Eye (tissue), 1 donor: ENCODE measurements at regions not wholly inside any gene's neighbourhood (a gene's known extent, or its start where the extent isn't known, plus 50 kb on each side); places are given as distances from the start of the nearest gene placed in this dataset.
"Not testable (repeated sequence)": the region's sequence is repeated elsewhere in the genome, so short reads cannot be mapped to it uniquely, and the experiment has no call there.

Experiments
- DNase-seq: peaks from one replicate; pipeline ENCODE4 v3.0.0-alpha.2; 2015

DNA sequence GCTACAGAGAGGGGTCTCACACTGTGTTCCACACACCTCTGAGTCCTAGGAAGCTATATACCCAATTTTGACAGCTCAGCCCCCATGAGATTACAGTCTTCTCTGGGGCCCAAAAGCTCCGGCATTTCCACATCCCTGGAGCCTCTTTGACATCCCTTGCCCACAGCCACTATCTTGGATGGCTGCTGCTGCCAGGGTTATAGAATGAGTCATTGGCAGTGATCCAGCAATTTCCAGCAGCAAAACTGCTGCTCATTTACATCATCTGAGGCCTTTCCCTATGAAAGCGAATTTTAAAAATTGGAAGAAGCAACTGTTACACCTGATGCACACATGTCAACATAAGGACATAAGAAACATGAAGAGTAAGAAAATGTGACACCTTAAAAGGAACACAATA is 590.7 kb downstream of the MEI4 start:
- no peak for DNase-seq

DNA sequence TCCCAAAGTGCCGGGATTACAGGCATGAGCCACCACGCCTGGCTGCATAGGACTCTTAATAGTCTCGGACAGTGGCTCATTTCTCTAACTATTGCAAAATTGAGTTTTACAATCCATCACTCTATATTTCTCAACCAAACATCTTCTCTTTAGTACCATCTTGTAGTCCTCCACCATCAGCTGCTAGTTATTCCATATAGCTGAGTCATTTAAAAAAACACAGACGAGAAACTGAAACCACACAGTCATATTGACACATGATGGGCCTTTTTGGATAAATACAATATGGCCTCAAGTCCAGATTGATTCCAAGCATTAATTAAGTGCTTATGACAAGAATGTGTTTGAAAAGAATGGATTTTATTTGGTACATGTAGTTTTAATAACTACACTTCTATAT is 599.1 kb downstream of the MEI4 start:
- no peak for DNase-seq

DNA sequence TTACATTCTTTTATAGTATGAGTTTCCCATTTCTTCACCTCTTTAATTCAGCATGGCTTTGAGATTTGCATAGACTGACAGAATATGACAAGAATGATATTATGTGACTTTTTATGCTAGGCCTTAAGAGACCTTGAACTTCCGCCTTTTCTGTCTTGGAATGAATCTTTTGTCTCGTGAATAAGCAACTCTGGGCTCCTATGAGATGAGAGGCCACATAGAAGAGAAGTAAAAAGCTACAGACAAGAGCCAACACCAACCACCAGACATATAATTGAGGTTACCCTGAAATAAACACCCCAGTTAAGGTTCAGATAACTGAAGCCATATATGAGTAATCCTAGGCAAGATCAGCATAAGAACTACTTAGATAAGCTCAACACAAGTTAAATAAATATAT is 600.8 kb downstream of the MEI4 start:
- DNase-seq: no peak

DNA sequence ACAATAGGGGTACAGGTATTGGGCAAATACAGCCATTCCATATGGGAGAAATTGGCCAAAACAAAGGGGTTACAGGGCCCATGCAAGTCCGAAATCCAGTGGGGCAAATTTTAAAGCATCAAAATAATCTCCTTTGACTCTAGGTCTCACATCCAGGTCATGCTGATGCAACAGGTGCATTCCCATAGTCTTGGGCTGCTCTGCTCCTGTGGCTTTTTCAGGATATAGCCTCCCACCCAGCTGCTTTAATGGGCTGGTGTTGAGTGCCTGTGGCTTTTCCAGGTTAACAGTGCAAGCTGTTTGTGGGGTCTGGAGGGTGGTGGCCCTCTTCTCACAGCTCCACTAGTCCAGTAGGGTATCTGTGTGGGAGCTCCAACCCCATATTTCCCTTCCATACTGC is 607.1 kb downstream of the MEI4 start:
- DNase-seq: no peak

DNA sequence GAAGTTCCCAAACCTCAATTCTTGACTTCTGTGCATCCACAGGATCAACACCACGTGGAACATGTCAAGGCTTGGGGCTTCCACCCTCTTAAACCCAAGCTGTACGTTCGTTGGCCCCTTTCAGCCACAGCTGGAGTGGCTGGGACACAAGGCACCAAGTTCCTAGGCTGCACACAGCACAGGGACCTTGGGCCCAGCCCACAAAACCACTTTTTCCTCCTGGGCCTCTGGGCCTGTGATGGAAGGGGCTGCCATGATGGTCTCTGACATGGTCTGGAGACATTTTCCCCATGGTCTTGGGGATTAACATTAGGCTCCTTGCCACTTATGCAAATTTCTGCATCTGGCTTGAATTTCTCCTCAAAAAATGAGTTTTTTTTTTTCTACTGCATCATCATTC is 606.9 kb upstream of the IRAK1BP1 start:
- DNase-seq: not testable (repeated sequence)

DNA sequence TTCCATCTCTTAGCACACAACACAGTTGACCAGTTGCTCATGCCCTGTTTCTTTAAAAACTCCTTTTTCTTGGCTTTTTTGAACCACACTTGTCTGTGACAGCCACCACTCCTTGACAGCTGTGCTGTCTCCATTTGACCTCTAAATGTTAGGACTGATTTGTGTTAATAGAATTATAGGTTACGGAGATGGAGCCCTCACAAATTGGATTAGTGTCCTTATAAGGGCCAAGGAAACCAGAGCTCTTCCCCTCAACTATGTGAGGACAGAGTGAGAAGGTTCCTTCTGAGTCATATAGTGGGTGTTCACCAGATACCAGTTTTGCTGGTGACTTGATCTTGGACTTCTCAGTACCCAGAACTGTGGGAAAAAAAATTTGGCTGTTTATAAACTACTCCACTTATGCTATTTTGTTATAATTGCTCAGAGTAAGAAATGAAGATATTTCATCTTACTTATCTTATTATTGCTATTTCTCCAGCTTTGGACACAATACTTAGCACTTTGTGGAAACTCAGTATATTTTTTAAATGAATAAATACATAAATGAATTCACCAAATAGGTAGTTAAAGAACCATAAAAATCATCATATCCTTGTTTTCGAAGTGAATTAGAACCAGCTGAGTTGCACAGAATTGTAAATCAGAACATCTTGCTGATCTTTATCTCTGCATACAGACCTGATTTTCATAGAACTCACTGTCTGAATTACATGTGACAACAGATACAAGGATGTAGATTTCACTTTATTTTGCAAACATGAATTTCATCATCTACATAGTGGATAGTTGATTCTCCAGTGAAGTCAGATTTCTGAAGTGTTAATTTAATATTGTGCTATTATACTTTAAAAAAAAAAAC is 598.5 kb upstream of the IRAK1BP1 start:
- DNase-seq: no peak

DNA sequence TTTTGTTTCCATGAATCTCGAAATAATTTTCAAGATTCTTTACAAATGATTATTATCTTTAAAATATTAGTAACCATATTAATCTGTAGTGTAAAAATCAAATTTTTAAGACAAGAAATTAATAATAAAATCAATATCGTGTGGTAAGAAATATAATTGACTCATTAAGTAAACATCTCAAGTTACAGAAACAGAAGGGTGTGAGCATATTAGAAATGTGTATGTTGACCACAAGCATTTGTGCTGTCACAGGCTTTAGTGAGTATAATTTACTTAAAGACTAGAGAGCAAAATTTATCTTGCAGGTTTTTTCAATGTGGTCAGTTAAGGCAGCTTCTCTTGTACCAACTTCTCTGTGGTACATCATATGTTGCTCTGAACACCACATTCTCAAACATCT is 566.5 kb upstream of the IRAK1BP1 start:
- DNase-seq: no peak

DNA sequence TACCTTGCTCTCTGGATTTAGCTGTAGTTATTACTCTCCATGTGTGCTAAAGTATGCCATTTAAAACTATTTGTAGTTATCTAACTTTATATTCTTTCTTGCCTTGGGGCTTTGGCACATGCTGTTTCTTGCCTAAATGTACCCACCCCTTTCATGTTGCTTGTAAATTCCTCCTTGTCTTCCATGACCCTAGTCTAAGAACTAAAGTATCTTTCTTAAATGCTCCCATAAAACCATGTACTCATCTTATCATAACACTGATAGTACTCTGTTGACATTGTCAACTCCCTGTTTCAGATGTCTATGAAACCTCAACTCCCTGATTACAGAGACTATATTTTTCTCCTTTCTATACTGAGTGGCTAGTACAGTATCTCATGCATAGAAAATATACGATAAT is 564.9 kb upstream of the IRAK1BP1 start:
- no peak for DNase-seq

DNA sequence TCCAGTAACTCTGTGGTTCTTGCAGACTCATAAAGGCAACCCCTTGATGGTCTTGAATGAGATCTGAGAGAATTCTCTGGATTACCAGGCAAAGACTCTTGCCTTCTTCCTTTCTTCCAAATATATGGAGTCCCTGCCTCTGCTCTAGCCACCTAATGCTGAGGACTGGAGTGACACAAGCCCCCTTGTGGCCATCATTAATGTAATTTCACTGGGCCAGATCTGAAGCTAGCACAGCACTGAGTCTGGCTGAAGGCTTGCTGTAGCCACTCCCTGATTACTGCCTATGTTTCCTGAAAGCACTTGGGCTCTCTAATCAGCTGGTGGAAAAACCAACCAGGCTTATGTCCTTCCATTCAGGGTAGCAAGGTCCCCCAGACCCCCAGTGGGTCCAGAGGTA is 559.3 kb upstream of the IRAK1BP1 start:
- no peak for DNase-seq

DNA sequence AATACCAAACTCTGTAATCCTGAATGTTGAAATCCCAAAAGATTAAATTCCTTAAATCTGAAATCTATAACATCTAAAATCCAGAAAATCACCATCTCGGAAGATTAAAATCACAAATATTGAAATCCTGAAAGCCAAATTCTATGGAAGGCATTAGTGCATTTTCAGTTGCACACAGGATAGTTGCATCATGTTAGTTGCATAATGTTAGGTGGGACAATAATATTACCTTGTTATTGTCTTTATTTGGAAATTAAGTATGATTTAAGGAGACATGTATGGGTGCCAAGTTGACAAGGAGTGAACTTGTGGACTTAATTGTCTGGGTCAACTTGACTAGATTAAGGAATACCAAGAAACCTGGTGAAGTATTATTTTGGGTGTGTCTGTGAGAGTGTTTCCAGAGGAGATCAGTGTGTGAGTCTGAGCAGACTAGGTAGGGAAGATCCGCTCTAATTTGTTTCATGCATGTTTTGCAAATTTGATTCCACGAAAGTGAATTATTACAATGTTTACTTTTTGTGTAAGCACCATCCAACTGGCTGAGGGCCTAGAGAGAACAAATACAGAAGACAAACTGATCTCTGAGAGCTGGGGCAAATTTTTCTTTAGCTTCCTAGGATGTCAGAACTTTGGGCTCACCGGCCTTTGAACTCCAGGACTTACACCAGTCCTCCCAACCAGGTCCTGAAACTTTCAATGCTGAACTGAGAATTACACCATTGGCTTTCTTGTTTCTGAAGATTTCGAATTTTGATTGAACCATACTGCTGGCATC is 545.1 kb upstream of the IRAK1BP1 start:
- no peak for DNase-seq

DNA sequence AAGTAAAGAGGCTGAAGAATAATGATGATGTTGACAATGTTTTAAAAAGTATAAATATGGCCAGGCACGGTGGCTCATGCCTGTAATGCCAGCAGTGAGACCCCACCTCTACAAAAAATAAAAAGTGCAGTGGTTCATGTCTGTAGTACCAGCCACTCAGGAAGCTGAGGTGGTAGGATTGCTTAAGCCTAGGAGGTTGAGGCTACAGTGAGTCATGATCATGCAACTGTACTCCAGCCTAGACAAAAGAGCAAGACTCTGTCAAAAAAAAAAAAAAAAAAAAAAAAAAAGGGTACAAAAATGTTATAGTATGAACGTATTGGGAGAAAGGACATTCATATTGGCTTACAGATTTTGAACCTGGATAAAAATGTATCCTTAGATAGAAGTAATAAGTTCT is 543.1 kb upstream of the IRAK1BP1 start:
- no peak for DNase-seq

DNA sequence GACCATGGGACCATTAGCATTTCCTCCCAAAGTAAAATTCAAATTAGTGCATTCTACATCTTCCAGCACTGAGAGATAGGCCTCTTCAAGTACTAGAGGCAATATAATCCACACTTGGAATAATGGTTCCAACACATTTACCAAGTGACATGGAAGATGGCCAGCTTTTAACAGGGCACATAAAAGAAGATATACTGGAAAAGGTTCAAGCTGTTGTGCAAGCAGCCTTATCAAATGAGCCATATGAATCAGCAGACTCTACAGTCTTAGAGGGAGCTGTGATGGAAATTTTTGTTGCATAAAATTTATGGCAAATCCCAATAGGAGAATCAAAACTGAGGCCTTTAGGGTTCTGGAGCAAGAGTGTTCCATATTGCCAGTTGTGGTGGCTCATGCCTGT is 526.6 kb upstream of the IRAK1BP1 start:
- DNase-seq: no peak

DNA sequence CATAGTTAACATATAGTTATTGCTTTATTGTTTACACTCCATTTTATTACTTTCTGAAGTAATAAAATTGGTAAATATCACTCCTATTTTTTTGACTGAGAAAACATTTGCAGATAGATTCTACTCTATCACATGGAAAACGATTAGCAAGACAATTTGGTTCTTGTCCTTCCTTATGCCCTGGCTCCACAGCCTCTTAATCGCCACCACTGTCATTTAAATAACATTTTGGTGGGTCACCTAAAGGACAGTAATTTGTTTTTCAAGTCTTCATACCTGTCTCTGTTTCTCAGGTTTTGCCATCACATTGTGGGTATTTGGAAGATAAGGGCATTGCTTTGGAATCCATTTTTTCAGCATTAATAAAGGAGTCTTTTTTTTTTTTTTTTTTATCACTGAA is 521.5 kb upstream of the IRAK1BP1 start:
- no peak for DNase-seq

DNA sequence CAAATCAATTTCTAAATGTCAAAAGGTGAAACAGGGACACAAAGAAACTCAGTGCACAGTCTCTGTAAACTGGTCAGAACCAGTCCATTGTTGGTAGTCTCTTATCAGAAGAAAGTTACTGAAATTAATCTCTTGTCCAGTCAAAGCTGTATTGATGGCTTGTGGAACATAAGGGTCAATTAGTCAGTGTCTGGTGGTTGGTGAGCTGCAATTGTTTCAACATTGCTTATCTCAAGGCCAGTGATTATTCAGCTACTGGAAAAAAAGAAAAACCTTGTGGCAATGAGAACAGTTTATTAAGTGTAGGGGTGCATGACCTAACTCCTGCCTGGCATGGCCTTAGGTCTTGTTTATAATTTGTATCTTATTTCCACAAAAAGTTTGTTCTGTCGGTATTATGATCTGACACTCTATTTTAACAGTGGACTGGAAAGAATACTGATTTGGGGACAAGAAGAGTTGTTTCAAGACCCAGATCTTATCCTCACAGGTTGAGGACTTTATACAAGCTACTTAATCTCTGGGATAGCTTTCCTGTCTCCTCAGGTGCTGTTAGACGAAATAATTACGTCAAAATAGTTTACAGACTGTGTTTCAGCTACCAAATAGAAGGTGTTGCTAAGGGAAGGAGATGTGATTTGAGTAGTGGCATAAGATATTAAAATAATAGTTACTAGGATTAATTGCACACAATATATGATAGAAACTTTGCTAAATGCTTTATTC is 520.0 kb upstream of the IRAK1BP1 start:
- no peak for DNase-seq

DNA sequence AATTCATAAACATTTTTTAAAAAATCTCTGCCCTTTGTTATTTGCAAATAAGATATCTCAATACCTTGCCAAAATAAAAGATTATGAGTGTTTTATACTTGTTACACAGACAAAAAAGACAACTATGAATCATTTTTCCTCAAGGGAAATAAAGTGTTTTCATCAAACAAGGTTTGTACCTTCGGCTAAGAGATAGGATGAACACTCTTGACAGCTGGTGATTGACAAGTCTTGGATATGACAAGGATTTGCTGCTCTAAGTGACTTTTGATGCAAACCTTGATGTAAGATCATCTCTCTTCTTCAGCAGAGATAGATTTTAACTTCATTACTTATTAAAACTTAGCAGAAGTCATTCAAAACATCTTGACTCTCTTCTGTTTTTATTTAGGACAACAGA is 514.3 kb upstream of the IRAK1BP1 start:
- DNase-seq: no peak

DNA sequence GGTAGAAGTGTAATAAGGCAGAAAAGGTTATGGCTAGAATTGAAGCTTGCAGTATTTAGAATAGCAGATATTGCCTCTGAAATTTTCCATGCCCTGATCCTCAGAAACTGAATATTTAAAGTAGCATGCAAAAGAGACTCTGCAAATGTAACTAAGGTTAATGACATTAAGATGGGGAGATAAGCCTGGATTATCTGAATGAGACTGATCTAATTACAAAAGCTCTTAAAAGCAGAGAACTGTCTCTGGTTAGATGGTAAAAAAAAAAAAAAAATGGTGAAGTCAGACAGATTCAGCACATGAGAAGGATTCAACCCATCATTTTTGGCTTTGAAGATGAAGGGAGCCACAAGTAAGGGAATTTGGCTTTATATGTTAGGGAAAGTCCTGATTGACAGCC is 503.7 kb upstream of the IRAK1BP1 start:
- DNase-seq: no peak

DNA sequence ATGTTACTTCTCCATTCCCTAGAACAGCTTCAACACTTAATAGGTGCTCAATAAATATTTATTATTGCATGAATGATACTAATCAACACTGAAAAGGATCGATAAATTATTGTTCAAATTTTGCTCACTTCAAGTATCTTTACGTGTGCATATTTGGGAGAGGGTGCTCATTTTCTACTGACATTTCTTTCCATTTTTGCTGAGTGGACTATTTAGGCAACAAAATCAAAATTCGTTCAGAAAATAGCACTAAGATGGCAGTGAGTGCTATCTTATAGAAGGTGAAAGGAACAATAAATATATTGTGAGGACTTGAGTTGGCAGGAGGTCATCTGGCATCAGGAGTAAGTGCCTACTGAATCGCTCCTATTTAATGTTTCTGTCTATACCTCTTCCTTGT is 501.9 kb upstream of the IRAK1BP1 start:
- DNase-seq: no peak

DNA sequence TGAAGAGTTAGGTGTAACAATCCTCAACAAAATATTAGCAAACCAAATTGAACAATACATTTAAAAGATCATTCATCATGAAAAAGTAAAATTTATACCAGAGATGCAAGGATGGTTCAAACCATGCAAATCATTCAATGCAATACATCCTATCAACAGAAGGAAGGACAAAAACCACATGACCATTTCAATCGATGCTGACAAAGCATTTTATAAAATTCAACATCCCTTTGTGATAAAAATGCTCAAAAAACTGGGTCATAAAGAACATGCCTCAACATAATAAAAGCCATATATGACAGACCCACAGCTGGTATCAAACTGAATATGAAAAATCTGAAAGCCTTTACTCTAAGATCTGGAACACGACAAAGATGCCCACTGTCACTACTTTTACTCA is 490.3 kb upstream of the IRAK1BP1 start:
- no peak for DNase-seq

DNA sequence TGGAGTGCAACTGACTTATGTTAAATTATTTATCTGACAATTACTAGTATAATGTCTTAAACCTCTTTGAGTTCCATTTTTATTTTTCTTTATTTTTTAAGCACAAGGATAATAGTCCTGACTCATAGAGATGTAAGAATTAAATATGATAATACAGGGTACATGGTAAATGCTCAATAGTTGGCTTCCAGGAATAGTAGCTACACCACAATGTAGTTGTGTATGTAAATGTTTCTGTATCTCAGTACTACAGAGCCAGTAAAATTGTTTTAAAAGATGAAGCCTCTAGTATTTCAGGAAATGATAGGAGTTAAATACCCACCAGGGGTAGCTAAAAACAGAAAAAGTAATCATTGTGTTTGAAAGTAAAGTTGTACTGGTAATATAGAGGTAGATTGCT is 487.4 kb upstream of the IRAK1BP1 start:
- no peak for DNase-seq

DNA sequence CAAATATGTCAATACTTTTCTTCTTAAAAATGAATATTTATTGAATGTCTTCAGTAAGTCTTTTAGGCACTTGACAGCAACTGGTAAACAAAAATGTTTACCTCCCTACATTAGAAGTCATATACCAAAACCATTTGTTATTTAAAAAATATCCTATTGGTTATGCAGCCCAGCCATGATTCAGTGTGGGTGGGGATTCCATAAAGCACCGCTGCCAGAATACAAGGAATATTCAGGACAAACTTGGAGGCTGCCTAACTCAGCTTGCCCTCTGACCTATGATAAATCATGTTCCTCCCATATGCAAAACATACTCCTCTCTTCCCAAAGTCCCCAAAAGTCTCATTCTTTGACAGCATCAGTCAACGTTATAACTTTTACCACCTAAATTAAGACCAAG is 486.8 kb upstream of the IRAK1BP1 start:
- no peak for DNase-seq

DNA sequence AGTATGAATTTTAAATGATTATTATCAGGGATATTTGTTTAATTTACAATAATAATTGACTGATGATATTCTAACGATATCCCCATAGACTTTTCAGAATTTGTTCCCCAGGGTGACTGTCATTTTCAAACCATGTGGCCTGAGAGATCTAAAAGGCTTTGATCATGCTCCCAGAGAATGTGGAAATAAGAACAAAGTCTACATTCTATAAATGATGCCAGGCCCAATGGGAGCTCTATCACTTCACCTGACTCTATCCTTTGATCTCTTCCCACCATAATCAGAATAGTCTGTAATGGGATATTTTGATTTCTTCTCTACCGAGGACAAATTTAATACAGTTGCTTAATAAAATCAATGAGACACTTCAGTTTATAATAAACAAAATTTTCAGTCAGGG is 483.4 kb upstream of the IRAK1BP1 start:
- DNase-seq: no peak

DNA sequence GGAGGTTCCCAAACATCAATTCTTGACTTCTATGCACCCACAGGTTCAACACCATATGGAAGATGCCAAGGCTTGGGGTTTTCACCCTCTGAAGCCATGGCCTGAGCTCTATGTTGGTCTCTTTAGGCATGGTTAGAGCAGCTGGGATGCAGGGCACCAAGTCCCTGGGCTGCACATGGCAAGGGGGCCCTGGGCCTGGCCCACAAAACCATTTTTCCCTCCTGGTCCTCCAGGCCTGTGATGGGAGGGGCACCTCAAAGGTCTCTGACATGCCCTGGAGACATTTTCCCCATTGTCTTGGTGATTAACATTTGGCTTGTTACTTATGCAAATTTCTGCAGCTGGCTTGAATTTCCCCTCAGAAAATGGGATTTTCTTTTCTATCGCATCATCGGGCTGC is 480.5 kb upstream of the IRAK1BP1 start:
- DNase-seq: not testable (repeated sequence)

DNA sequence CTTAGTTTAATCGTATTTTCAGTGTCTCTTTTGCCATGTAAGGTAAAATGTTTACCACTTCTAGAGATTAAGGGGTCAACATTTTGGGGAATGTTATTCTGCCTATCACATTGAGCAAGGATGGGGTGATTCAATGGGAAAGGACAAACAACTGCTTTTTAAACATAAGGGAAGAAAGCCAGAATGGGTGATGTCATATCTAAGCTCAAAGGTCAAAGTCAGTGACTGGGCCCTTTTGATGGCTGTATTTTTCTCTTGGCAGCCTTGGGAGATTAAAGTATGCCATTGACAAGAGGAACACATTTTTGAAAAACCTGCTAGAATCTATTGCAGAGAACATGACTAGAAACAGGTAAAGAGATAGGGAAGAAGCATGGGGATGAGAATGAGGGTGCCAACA is 477.3 kb upstream of the IRAK1BP1 start:
- no peak for DNase-seq

DNA sequence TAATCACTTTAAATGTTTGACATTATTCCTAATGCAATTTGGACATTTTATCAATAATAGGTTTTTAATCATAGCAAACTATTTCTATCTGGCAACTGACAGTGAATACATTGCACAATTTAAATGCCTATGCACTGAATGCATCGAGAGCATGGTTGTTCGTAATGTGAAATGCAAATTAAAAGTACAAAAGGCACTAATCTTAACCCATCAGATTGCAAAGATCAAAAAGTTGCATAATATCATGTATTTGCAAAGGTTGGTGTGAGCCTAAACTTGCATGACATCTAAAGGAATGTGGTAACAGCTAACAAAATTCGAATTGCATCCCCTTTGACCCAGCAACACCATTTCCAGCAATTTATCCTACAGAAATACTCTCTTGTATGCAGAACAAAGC is 469.9 kb upstream of the IRAK1BP1 start:
- no peak for DNase-seq
